Endodermal cell (in vitro differentiated cells): ENCODE measurements at regions not wholly inside any gene's neighbourhood (a gene's known extent, or its start where the extent isn't known, plus 50 kb on each side); places are given as distances from the start of the nearest gene placed in this dataset.

Experiments used
- DNase-seq: peaks from one replicate; pipeline ENCODE4 v3.0.0-alpha.2; 2017
- H3K27ac ChIP-seq: 2 replicates; pipeline ENCODE4 v1.5.1; 2013; ENCODE audit warnings: mild to moderate bottlenecking, low read depth, low read length, moderate library complexity
- H3K27me3 ChIP-seq: 2 replicates; pipeline ENCODE4 v1.6.1; 2013; ENCODE audit warnings: mild to moderate bottlenecking, low read length, moderate library complexity; ENCODE audit not compliant: insufficient read depth, control insufficient read depth, poor library complexity, severe bottlenecking
- H3K36me3 ChIP-seq: 2 replicates; pipeline ENCODE4 v1.7.0; 2013; ENCODE audit warnings: mild to moderate bottlenecking, low read length, moderate library complexity; ENCODE audit not compliant: control insufficient read depth, insufficient read depth
- H3K4me1 ChIP-seq: one replicate; pipeline ENCODE4 v1.7.0; 2013; ENCODE audit warnings: low read length; ENCODE audit not compliant: control insufficient read depth, insufficient read depth
- H3K4me3 ChIP-seq: 2 replicates; pipeline ENCODE4 v1.5.1; 2013; ENCODE audit warnings: mild to moderate bottlenecking, low read length, moderate library complexity
- H3K9ac ChIP-seq: 2 replicates; pipeline ENCODE4 v1.6.1; 2013; ENCODE audit warnings: mild to moderate bottlenecking, low read length, moderate library complexity; ENCODE audit not compliant: poor library complexity, severe bottlenecking; ENCODE audit errors: extremely low read depth
- H3K9me3 ChIP-seq: 2 replicates; pipeline ENCODE4 v1.6.1; 2013; ENCODE audit warnings: mild to moderate bottlenecking, low read length, moderate library complexity; ENCODE audit not compliant: control insufficient read depth
- H3K27ac Mint-ChIP-seq: 2 replicates; pipeline ENCODE4 v1.8.0; 2020; ENCODE audit warnings: mixed read lengths
- H3K27me3 Mint-ChIP-seq: 2 replicates; pipeline ENCODE4 v1.8.0; 2021; ENCODE audit warnings: mild to moderate bottlenecking, mixed read lengths; ENCODE audit not compliant: insufficient read depth
- H3K36me3 Mint-ChIP-seq: 2 replicates; pipeline ENCODE4 v1.8.0; 2020; ENCODE audit warnings: low read depth, mixed read lengths
- H3K4me1 Mint-ChIP-seq: 2 replicates; pipeline ENCODE4 v1.8.0; 2020; ENCODE audit warnings: mixed read lengths
- H3K4me3 Mint-ChIP-seq: 2 replicates; pipeline ENCODE4 v1.8.0; 2020; ENCODE audit warnings: mild to moderate bottlenecking, moderate library complexity, mixed read lengths
- H3K9me3 Mint-ChIP-seq: 2 replicates; pipeline ENCODE4 v1.8.0; 2020; ENCODE audit warnings: mild to moderate bottlenecking, mixed read lengths
- WGBS, 2 experiments: methylation state at CpG; one replicate each; pipeline versions ENCODE4 v1.1.5 to v1.1.7; 2013; ENCODE audit warnings: missing lambda C conversion rate in 2 of 2, mixed read lengths in 1 of 2; ENCODE audit not compliant: insufficient coverage in 1 of 2, insufficient read length in 1 of 2; 5-methylcytosine and 5-hydroxymethylcytosine counted together
- TF ChIP-seq, protein P1 (sequence below): fragments of 200-600 bp; sonication (generic); conservative IDR thresholded peaks from 2 replicates; pipeline ENCODE4 v1.5.0; 2021; ENCODE audit warnings: antibody characterized with exemption, mild to moderate bottlenecking

DNA sequence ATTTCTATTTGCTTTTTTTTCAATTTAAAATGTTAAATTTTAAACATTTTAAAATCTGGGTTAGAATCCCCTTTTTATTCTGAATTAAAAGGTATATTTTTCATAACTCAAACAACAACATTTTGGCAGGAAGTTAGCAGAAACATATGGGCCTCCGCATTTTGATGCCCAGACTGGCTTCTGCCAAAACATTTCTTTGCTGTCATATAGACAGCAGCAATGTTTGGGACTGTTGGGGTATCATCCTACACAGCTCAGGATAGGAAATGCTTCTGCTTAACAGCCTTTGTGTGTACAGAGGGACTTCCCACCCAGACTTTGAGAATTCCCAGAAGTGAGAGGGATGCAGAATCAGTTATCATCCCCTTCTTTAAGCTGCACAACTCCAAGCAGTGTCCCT is 155.4 kb upstream of the PARD3B start:
- H3K27me3 ChIP-seq, result no peaks in the 10 kb centered on the region
- peaks cover 1% of the 10 kb centered on the region for H3K9me3 Mint-ChIP-seq
- H3K4me3 ChIP-seq, result no peak overlapping the region
- no peak overlapping the region for H3K4me3 Mint-ChIP-seq
- H3K27ac Mint-ChIP-seq, result no peak overlapping the region
- H3K4me1 ChIP-seq, result no peaks in the 10 kb centered on the region
- H3K36me3 Mint-ChIP-seq, result no peaks in the 10 kb centered on the region
- H3K27me3 Mint-ChIP-seq, result no peaks in the 10 kb centered on the region
- 87 to 100% methylated on average over 1 of the region's 1 CpG for WGBS, 2 experiments
- H3K9me3 ChIP-seq, result no peaks in the 10 kb centered on the region
- TF ChIP-seq, protein P1, sequence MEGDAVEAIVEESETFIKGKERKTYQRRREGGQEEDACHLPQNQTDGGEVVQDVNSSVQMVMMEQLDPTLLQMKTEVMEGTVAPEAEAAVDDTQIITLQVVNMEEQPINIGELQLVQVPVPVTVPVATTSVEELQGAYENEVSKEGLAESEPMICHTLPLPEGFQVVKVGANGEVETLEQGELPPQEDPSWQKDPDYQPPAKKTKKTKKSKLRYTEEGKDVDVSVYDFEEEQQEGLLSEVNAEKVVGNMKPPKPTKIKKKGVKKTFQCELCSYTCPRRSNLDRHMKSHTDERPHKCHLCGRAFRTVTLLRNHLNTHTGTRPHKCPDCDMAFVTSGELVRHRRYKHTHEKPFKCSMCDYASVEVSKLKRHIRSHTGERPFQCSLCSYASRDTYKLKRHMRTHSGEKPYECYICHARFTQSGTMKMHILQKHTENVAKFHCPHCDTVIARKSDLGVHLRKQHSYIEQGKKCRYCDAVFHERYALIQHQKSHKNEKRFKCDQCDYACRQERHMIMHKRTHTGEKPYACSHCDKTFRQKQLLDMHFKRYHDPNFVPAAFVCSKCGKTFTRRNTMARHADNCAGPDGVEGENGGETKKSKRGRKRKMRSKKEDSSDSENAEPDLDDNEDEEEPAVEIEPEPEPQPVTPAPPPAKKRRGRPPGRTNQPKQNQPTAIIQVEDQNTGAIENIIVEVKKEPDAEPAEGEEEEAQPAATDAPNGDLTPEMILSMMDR, result no peak
- H3K27ac ChIP-seq, result no peak overlapping the region
- no peak overlapping the region for H3K9ac ChIP-seq
- H3K4me1 Mint-ChIP-seq, result no peaks in the 10 kb centered on the region
- no peak for DNase-seq
- H3K36me3 ChIP-seq, result no peaks in the 10 kb centered on the region

DNA sequence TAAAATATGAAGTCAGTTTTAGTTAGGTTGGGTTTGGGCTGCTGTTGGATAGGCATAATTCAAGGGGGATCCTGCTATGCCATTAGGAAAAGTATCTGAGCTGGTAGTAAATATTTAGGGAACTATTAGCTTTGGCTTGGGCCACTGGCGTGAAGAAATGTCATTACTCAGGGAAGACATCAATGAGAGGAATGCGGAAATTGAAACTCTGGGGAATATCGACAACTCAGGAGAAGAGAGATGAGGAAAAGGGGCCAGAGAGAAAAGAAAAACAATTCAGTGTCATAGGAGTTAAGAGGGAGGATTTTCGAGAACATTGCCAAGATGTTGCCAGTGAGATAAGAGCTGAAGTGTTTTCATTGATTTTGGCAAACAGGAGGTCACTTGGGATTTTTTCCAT is 149.7 kb upstream of the PARD3B start:
- H3K9me3 ChIP-seq, result no peaks in the 10 kb centered on the region
- Mint-ChIP-seq H3K27me3 (no peaks in the 10 kb centered on the region), H3K27ac (no peak overlapping the region), H3K4me3 (no peak overlapping the region), H3K9me3 (peaks cover 2% of the 10 kb centered on the region), H3K4me1 (no peaks in the 10 kb centered on the region), H3K36me3 (no peaks in the 10 kb centered on the region)
- no peaks in the 10 kb centered on the region for H3K36me3 ChIP-seq
- H3K27me3 ChIP-seq, result no peaks in the 10 kb centered on the region
- H3K4me3 ChIP-seq, result no peak overlapping the region
- TF ChIP-seq, protein P1, result no peak
- H3K4me1 ChIP-seq, result no peaks in the 10 kb centered on the region
- DNase-seq, result no peak
- no peak overlapping the region for H3K9ac ChIP-seq
- 91 to 99% methylated on average over 4 of the region's 4 CpGs for WGBS, 2 experiments
- H3K27ac ChIP-seq, result no peak overlapping the region

DNA sequence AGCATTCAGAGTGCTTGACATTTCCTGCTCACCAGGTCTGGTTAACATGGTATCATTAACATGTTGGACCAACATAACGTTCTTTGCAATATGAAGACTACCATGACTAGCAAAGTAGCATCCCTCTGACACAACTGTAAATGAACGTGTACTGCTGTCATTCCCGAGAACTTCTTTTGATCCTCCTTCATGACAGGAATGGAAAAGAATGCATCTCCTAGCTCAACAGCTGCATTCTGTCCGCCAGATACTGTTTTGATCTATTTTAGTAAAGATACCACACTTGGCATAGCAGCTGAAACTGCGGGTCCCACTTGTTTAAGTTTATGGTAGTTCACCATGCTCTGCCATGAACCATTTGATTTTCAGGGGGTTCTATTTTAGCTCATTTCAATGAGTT is 144.2 kb upstream of the PARD3B start:
- TF ChIP-seq, protein P1, result no peak
- 93 to 100% methylated on average over 5 of the region's 5 CpGs for WGBS, 2 experiments
- Mint-ChIP-seq H3K36me3 (no peaks in the 10 kb centered on the region), H3K9me3 (peaks cover 2% of the 10 kb centered on the region), H3K27ac (no peak overlapping the region), H3K4me3 (no peak overlapping the region), H3K4me1 (no peaks in the 10 kb centered on the region), H3K27me3 (no peaks in the 10 kb centered on the region)
- no peaks in the 10 kb centered on the region for H3K4me1 ChIP-seq
- no peak for DNase-seq
- H3K27ac ChIP-seq, result no peak overlapping the region
- no peak overlapping the region for H3K9ac ChIP-seq
- H3K27me3 ChIP-seq, result no peaks in the 10 kb centered on the region
- no peak overlapping the region for H3K4me3 ChIP-seq
- no peaks in the 10 kb centered on the region for H3K36me3 ChIP-seq
- H3K9me3 ChIP-seq, result no peaks in the 10 kb centered on the region
